ENCODE measurements at regions not wholly inside any gene's neighbourhood (a gene's known extent, or its start where the extent isn't known, plus 50 kb on each side); places are given as distances from the start of the nearest gene placed in this dataset.

DNA sequence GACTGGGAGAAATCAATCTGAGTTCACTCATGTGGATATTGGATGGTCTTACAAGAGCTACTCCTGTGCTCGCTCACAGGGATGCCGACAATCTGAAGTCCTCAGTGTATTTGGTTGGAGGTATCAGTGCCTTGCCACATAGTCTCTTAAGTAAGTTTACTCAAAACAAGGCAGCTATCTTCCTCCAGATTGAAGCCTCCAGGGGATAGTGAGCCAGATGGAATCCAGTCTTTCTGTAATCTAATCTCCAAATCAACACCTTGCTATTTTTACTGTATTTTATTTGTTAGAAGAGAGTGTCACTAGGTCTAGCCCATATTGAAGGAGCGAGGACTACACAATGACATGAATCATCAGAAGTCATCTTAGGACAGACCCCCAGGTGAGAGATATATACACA, 456.6 kb upstream of the POT1 start:
- no peaks in the 10 kb centered on the region for H3K4me1 ChIP-seq
- no peak overlapping the region for H3K27ac ChIP-seq
- TF ChIP-seq, protein P1, sequence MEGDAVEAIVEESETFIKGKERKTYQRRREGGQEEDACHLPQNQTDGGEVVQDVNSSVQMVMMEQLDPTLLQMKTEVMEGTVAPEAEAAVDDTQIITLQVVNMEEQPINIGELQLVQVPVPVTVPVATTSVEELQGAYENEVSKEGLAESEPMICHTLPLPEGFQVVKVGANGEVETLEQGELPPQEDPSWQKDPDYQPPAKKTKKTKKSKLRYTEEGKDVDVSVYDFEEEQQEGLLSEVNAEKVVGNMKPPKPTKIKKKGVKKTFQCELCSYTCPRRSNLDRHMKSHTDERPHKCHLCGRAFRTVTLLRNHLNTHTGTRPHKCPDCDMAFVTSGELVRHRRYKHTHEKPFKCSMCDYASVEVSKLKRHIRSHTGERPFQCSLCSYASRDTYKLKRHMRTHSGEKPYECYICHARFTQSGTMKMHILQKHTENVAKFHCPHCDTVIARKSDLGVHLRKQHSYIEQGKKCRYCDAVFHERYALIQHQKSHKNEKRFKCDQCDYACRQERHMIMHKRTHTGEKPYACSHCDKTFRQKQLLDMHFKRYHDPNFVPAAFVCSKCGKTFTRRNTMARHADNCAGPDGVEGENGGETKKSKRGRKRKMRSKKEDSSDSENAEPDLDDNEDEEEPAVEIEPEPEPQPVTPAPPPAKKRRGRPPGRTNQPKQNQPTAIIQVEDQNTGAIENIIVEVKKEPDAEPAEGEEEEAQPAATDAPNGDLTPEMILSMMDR (IDR thresholded peaks at IDR 0.05) = no peak
- no peak overlapping the region for H3K4me3 ChIP-seq
- no peak for DNase-seq (ENCODE audit: low spot score in 2 of 2)
- no peaks in the 10 kb centered on the region for H3K9me3 ChIP-seq
- no peaks in the 10 kb centered on the region for H3K27me3 ChIP-seq
- intact Hi-C loops (cut with DNase I) = no loop called here
- H3K36me3 ChIP-seq = no peaks in the 10 kb centered on the region

DNA sequence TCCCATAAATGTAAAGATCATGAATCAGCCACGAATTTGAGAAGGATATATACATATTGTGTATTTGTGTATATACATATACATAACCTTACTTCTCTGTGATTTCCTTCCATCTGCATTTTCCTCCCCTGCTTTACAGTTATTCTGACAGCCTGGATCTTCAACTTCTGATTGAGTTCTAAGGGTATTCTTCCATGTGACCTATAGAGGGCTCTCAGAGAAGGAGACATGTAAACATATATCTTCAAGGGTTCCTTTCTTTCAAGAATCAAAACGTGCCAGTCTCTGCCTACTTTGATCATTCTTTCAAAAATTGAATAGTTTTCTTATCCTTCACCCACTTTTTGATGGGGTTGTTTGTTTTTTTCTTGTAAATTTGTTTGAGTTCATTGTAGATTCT, 453.7 kb upstream of the POT1 start:
- intact Hi-C loops (cut with DNase I) = no loop called here
- no peaks in the 10 kb centered on the region for H3K36me3 ChIP-seq
- TF ChIP-seq, protein P1 (IDR thresholded peaks at IDR 0.05) = no peak

DNA sequence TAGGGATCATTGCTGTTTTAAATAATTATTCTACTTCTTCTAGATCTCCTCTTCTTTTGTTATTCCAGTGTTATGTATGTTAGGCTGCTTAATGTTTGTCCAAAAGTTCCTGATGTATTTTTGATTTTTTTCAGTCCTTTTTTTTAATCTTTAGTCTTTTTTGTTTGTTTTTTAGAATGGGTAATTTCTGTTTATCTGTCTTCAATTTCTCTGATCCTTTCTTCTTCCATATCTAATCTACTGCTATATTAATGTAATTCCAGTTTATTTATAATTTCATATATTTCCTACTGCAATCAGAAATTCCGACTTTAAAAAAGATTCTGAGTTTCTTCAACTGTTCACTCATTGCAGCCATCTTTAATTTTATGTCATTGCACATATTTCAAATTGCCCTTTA, 452.8 kb upstream of the POT1 start:
- Histone ChIP-seq H3K9me3 (no peaks in the 10 kb centered on the region), H3K4me3 (no peak overlapping the region), H3K27ac (no peak overlapping the region), H3K27me3 (no peaks in the 10 kb centered on the region), H3K36me3 (no peaks in the 10 kb centered on the region), H3K4me1 (no peaks in the 10 kb centered on the region)
- TF ChIP-seq, protein P1 (IDR thresholded peaks at IDR 0.05) = no peak
- intact Hi-C loops (cut with DNase I) = no loop called here
- no peak for DNase-seq (ENCODE audit: low spot score in 2 of 2)

More for the DNA sequence above, 453.7 kb upstream of the POT1 start:
- Histone ChIP-seq H3K27ac (no peak overlapping the region), H3K4me3 (no peak overlapping the region), H3K27me3 (no peaks in the 10 kb centered on the region), H3K9me3 (no peaks in the 10 kb centered on the region), H3K4me1 (no peaks in the 10 kb centered on the region)
- DNase-seq (ENCODE audit: low spot score in 2 of 2) = no peak

DNA sequence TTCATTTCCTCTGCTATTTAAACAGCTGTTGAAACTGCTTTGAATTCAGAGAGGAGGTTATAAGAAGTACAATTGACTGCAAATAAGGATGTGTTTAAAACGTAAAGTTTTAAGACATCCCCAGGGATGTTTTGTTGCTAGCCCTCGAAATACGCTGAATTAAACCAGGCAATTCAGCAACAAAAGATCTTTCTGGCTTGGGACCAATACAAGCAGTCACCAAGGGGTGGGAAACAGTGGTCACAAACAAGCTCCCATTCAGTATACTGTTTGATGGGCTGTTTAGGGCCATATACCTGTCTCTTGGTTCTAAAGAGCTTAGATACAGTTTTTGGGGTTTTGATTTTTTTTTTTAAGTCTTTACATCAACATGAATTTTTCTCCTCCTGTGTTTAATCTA, 446.3 kb upstream of the POT1 start:
- no peak overlapping the region for H3K4me3 ChIP-seq
- H3K36me3 ChIP-seq = no peaks in the 10 kb centered on the region
- no peaks in the 10 kb centered on the region for H3K9me3 ChIP-seq
- no peaks in the 10 kb centered on the region for H3K27me3 ChIP-seq
- no peaks in the 10 kb centered on the region for H3K4me1 ChIP-seq
- H3K27ac ChIP-seq = no peak overlapping the region
- DNase-seq (ENCODE audit: low spot score in 2 of 2) = no peak
- TF ChIP-seq, protein P1 (IDR thresholded peaks at IDR 0.05) = no peak
- intact Hi-C loops (cut with DNase I) = no loop called here

DNA sequence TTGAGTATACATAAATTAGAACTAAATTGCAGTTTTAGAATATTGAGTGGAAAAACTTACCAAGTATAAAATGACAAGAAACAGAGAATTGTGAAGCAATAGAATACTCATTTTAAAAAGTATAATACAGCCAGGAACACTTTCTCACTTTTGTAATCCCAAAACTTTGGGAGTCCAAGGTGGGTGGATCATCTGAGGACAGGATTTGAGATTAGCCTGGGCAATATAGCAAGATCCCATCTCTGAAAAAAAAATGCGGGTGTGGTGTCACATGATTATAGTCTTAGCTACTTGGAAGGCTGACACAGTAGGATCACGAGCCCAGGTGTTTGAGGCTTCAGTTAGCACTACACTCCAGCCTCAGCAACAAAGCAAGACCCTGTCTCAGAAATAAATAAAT, 440.9 kb upstream of the POT1 start:
- Histone ChIP-seq H3K4me3 (no peak overlapping the region), H3K36me3 (no peaks in the 10 kb centered on the region), H3K9me3 (no peaks in the 10 kb centered on the region), H3K4me1 (no peaks in the 10 kb centered on the region), H3K27me3 (no peaks in the 10 kb centered on the region), H3K27ac (no peak overlapping the region)
- TF ChIP-seq, protein P1 (IDR thresholded peaks at IDR 0.05) = no peak
- no peak for DNase-seq (ENCODE audit: low spot score in 2 of 2)
- intact Hi-C loops (cut with DNase I) = no loop called here

DNA sequence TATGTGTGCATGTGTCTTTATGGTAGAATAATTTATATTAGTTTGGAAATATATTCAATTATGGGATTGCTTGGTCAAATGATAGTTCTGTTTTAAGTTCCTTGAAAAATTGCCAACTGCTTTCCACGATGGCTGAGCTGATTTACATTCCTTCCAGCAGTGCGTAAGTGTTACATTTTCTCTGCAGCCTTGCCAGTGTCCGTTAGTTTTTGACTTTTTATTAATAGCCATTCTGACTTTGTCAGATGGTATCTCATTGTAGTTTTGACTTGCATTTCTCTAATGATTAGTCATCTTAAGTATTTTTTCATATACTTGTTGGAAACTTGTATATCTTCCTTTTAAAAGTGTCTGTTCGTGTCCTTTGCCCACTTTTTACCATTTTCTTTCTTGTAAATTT, 434.2 kb upstream of the POT1 start:
- no peaks in the 10 kb centered on the region for H3K36me3 ChIP-seq
- H3K4me1 ChIP-seq = no peaks in the 10 kb centered on the region
- no peak for DNase-seq (ENCODE audit: low spot score in 2 of 2)
- H3K4me3 ChIP-seq = no peak overlapping the region
- TF ChIP-seq, protein P1 (IDR thresholded peaks at IDR 0.05) = no peak
- H3K27me3 ChIP-seq = no peaks in the 10 kb centered on the region
- H3K9me3 ChIP-seq = no peaks in the 10 kb centered on the region
- intact Hi-C loops (cut with DNase I) = no loop called here
- no peak overlapping the region for H3K27ac ChIP-seq
